NCI-H748 (cell line): ENCODE measurements at regions not wholly inside any gene's neighbourhood (a gene's known extent, or its start where the extent isn't known, plus 50 kb on each side); places are given as distances from the start of the nearest gene placed in this dataset.
"Not testable (repeated sequence)": the region's sequence is repeated elsewhere in the genome, so short reads cannot be mapped to it uniquely, and the experiment has no call there.

ENCODE experiments used
- DNase-seq: peaks from one replicate; lab custom pipeline; 2025; ENCODE audit not compliant: unreplicated experiment; lab: John Stamatoyannopoulos, UW

GRCh38 chr9:7545371-7546165 is 254.0 kb downstream of the DMAC1 start:
- no peak for DNase-seq

- DNase-seq, result no peak
Observed at GRCh38 chr9:7542693-7543092, 256.9 kb downstream of the DMAC1 start.

- DNase-seq, result peak; percentile 12
Observed at GRCh38 chr9:7542126-7542525, 257.5 kb downstream of the DMAC1 start.

- DNase-seq, result peak; percentile 76
Observed at GRCh38 chr9:7536310-7536939, 263.2 kb downstream of the DMAC1 start.

GRCh38 chr9:7534211-7534935 is 265.2 kb downstream of the DMAC1 start:
- DNase-seq, result no peak

- DNase-seq, result no peak
Observed at GRCh38 chr9:7533376-7534090, 266.0 kb downstream of the DMAC1 start.

GRCh38 chr9:7523426-7524043 is 276.0 kb downstream of the DMAC1 start:
- no peak for DNase-seq

GRCh38 chr9:7520396-7520795 is 279.2 kb downstream of the DMAC1 start:
- no peak for DNase-seq

GRCh38 chr9:7516376-7516775 is 283.2 kb downstream of the DMAC1 start:
- no peak for DNase-seq

GRCh38 chr9:7510199-7510598 is 289.4 kb downstream of the DMAC1 start:
- no peak for DNase-seq

- no peak for DNase-seq
Observed at GRCh38 chr9:7509576-7510145, 289.9 kb downstream of the DMAC1 start.

- no peak for DNase-seq
Observed at GRCh38 chr9:7508516-7508915, 291.1 kb downstream of the DMAC1 start.

GRCh38 chr9:7507566-7508270 is 291.9 kb downstream of the DMAC1 start:
- DNase-seq, result no peak

GRCh38 chr9:7507026-7507425 is 292.6 kb downstream of the DMAC1 start:
- DNase-seq, result no peak

- DNase-seq, result peak; percentile 39
Observed at GRCh38 chr9:7500521-7500920, 299.1 kb downstream of the DMAC1 start.

- no peak for DNase-seq
Observed at GRCh38 chr9:7491641-7492040, 307.9 kb downstream of the DMAC1 start.

- no peak for DNase-seq
Observed at GRCh38 chr9:7490317-7491108, 309.1 kb downstream of the DMAC1 start.

- DNase-seq, result peak; percentile 77
Observed at GRCh38 chr9:7489036-7489435, 310.5 kb downstream of the DMAC1 start.

GRCh38 chr9:7484014-7484413 is 315.6 kb downstream of the DMAC1 start:
- not testable (repeated sequence) for DNase-seq
